Type B pancreatic cell (in vitro differentiated cells): ENCODE measurements at regions not wholly inside any gene's neighbourhood (a gene's known extent, or its start where the extent isn't known, plus 50 kb on each side); places are given as distances from the start of the nearest gene placed in this dataset.

Experiments
- DNase-seq: peaks from one replicate; pipeline ENCODE4 v3.0.0; 2021; ENCODE audit warnings: mixed read lengths; ENCODE audit not compliant: unreplicated experiment; ENCODE audit errors: extremely low spot score
- H3K27ac Mint-ChIP-seq: 2 replicates; pipeline ENCODE4 v1.8.0; 2021; ENCODE audit warnings: mild to moderate bottlenecking, mixed read lengths
- H3K27me3 Mint-ChIP-seq: 2 replicates; pipeline ENCODE4 v1.8.0; 2021; ENCODE audit warnings: mixed read lengths
- H3K36me3 Mint-ChIP-seq: 2 replicates; pipeline ENCODE4 v1.8.0; 2021; ENCODE audit warnings: mixed read lengths
- H3K4me1 Mint-ChIP-seq: one replicate; pipeline ENCODE4 v1.8.0; 2021; ENCODE audit warnings: mixed read lengths; ENCODE audit not compliant: unreplicated experiment
- H3K4me3 Mint-ChIP-seq: 2 replicates; pipeline ENCODE4 v1.8.0; 2021; ENCODE audit warnings: mild to moderate bottlenecking, mixed read lengths
- H3K9me3 Mint-ChIP-seq: 2 replicates; pipeline ENCODE4 v1.8.0; 2021; ENCODE audit warnings: mixed read lengths
- CTCF ChIP-seq: fragments of 200-600 bp; sonication (generic); conservative IDR thresholded peaks from 2 replicates; pipeline ENCODE4 v1.5.0; 2021; ENCODE audit warnings: antibody characterized with exemption, mild to moderate bottlenecking

GRCh38 chrX:139191286-139191685 lies 339.3 kb upstream of the F9 start:
- H3K9me3 Mint-ChIP-seq = no peaks in the 10 kb centered on the region
- peaks cover 32% of the 10 kb centered on the region for H3K27me3 Mint-ChIP-seq
- no peak overlapping the region for H3K4me3 Mint-ChIP-seq

GRCh38 chrX:139187738-139188137 lies 342.8 kb upstream of the F9 start:
- DNase-seq = no peak
- no peaks in the 10 kb centered on the region for H3K4me1 Mint-ChIP-seq
- no peak for TF ChIP-seq CTCF
- peaks cover 3% of the 10 kb centered on the region for H3K27me3 Mint-ChIP-seq
- no peak overlapping the region for H3K27ac Mint-ChIP-seq
- H3K36me3 Mint-ChIP-seq = no peaks in the 10 kb centered on the region
- H3K4me3 Mint-ChIP-seq = no peak overlapping the region
- no peaks in the 10 kb centered on the region for H3K9me3 Mint-ChIP-seq

More at GRCh38 chrX:139191286-139191685, 339.3 kb upstream of the F9 start:
- Mint-ChIP-seq H3K4me1 (no peaks in the 10 kb centered on the region), H3K36me3 (no peaks in the 10 kb centered on the region), H3K27ac (no peak overlapping the region)
- no peak for TF ChIP-seq CTCF
- DNase-seq = no peak

GRCh38 chrX:139186991-139187390 lies 343.5 kb upstream of the F9 start:
- Mint-ChIP-seq H3K27ac (no peak overlapping the region), H3K9me3 (no peaks in the 10 kb centered on the region), H3K4me3 (no peak overlapping the region), H3K36me3 (no peaks in the 10 kb centered on the region), H3K27me3 (no peaks in the 10 kb centered on the region), H3K4me1 (no peaks in the 10 kb centered on the region)
- no peak for TF ChIP-seq CTCF
- no peak for DNase-seq

- H3K27ac Mint-ChIP-seq = no peak overlapping the region
- peaks cover 6% of the 10 kb centered on the region for H3K9me3 Mint-ChIP-seq
- no peak for TF ChIP-seq CTCF
- DNase-seq = no peak
- no peak overlapping the region for H3K4me3 Mint-ChIP-seq
- no peaks in the 10 kb centered on the region for H3K4me1 Mint-ChIP-seq
- no peaks in the 10 kb centered on the region for H3K27me3 Mint-ChIP-seq
- H3K36me3 Mint-ChIP-seq = no peaks in the 10 kb centered on the region
Measured at GRCh38 chrX:139179592-139179991, 350.9 kb upstream of the F9 start.

- no peak for DNase-seq
- Mint-ChIP-seq H3K4me3 (no peak overlapping the region), H3K36me3 (no peaks in the 10 kb centered on the region), H3K4me1 (no peaks in the 10 kb centered on the region), H3K27me3 (no peaks in the 10 kb centered on the region), H3K27ac (no peak overlapping the region), H3K9me3 (peaks cover 6% of the 10 kb centered on the region)
- no peak for TF ChIP-seq CTCF
Measured at GRCh38 chrX:139178980-139179379, 351.6 kb upstream of the F9 start.

GRCh38 chrX:139172731-139173130 lies 357.8 kb upstream of the F9 start:
- peaks cover 6% of the 10 kb centered on the region for H3K9me3 Mint-ChIP-seq
- TF ChIP-seq CTCF = no peak
- H3K36me3 Mint-ChIP-seq = no peaks in the 10 kb centered on the region
- no peaks in the 10 kb centered on the region for H3K27me3 Mint-ChIP-seq
- H3K4me1 Mint-ChIP-seq = no peaks in the 10 kb centered on the region
- no peak overlapping the region for H3K4me3 Mint-ChIP-seq
- DNase-seq = no peak
- no peak overlapping the region for H3K27ac Mint-ChIP-seq
